CD14-positive monocyte (primary cell): ENCODE measurements at regions not wholly inside any gene's neighbourhood (a gene's known extent, or its start where the extent isn't known, plus 50 kb on each side); places are given as distances from the start of the nearest gene placed in this dataset.

Experiments
- DNase-seq, 3 donors: peaks; one replicate each; pipeline ENCODE4 v3.0.0-alpha.2; 2011 to 2022
- H2AFZ ChIP-seq: 2 replicates; pipeline ENCODE4 v1.6.0; 2012; ENCODE audit warnings: mild to moderate bottlenecking, low read depth, low read length, inconsistent platforms; ENCODE audit not compliant: insufficient read depth, poor library complexity, severe bottlenecking
- H3K27ac ChIP-seq, 2 donors: 1 replicate in 1 of 2; 2 replicates in 1 of 2; pipeline ENCODE4 v1.5.1; 2012 to 2013; ENCODE audit warnings: low read length in 2 of 2, control low read depth in 1 of 2, inconsistent platforms in 1 of 2, low read depth in 1 of 2, mild to moderate bottlenecking in 1 of 2
- H3K27me3 ChIP-seq, 2 donors: one replicate each; pipeline versions ENCODE4 v1.6.0 to v1.6.1; 2011 to 2013; ENCODE audit warnings: low read length in 2 of 2; ENCODE audit not compliant: control insufficient read depth in 2 of 2, insufficient read depth in 2 of 2
- H3K36me3 ChIP-seq, 2 donors: replicated peaks in 1 of 2; 1 replicate in 1 of 2; 2 replicates in 1 of 2; pipeline versions ENCODE4 v1.5.1 to v1.6.1; 2012 to 2013; ENCODE audit warnings: low read length in 2 of 2, control low read depth in 1 of 2, inconsistent platforms in 1 of 2, mild to moderate bottlenecking in 1 of 2; ENCODE audit not compliant: insufficient read depth in 2 of 2, control insufficient read depth in 1 of 2
- H3K4me1 ChIP-seq, 2 donors: 1 replicate in 1 of 2; 2 replicates in 1 of 2; pipeline versions ENCODE4 v1.5.1 to v1.6.1; 2012 to 2013; ENCODE audit warnings: low read length in 2 of 2, control low read depth in 1 of 2, inconsistent platforms in 1 of 2, mild to moderate bottlenecking in 1 of 2, moderate library complexity in 1 of 2; ENCODE audit not compliant: insufficient read depth in 2 of 2, control insufficient read depth in 1 of 2
- H3K4me2 ChIP-seq: replicated peaks from 2 replicates; pipeline ENCODE3; 2012; ENCODE audit warnings: low read length, moderate library complexity, mild to moderate bottlenecking; ENCODE audit not compliant: poor library complexity, severe bottlenecking; ENCODE audit errors: extremely low read depth
- H3K4me3 ChIP-seq, 3 experiments: fragments of 200-600 bp in 1 of 3; sonication (generic) in 1 of 3; replicated peaks in 1 of 3; 1 replicate in 2 of 3; 2 replicates in 1 of 3; pipeline ENCODE4 v1.5.1; 2011 to 2013; ENCODE audit warnings: low read length in 3 of 3, mild to moderate bottlenecking in 3 of 3, control low read depth in 2 of 3, low read depth in 2 of 3, inconsistent platforms in 1 of 3, moderate library complexity in 1 of 3
- H3K79me2 ChIP-seq: 2 replicates; pipeline ENCODE4 v1.6.0; 2012; ENCODE audit warnings: mild to moderate bottlenecking, control low read depth, inconsistent platforms, low read length, moderate library complexity; ENCODE audit not compliant: insufficient read depth
- H3K9ac ChIP-seq: 2 replicates; pipeline ENCODE4 v1.6.0; 2017; ENCODE audit warnings: low read length, mild to moderate bottlenecking; ENCODE audit not compliant: insufficient read depth, poor library complexity, severe bottlenecking
- H3K9me3 ChIP-seq, 2 donors: replicated peaks in 1 of 2; 1 replicate in 1 of 2; 2 replicates in 1 of 2; pipeline versions ENCODE4 v1.5.1 to v1.6.1; 2012 to 2013; ENCODE audit warnings: low read length in 2 of 2, control low read depth in 1 of 2; ENCODE audit not compliant: control insufficient read depth in 1 of 2, insufficient read depth in 1 of 2
- H4K20me1 ChIP-seq: 2 replicates; pipeline ENCODE4 v1.6.0; 2012; ENCODE audit warnings: mild to moderate bottlenecking, low read length, control low read depth, moderate library complexity; ENCODE audit not compliant: insufficient read depth
- H3K27ac Mint-ChIP-seq, 7 donors: one replicate each; pipeline ENCODE4 v1.8.0; 2020; ENCODE audit warnings: mild to moderate bottlenecking in 7 of 7, mixed read lengths in 7 of 7, moderate library complexity in 6 of 7, inconsistent platforms in 2 of 7
- H3K27me3 Mint-ChIP-seq, 3 donors: one replicate each; pipeline ENCODE4 v1.8.0; 2021 to 2022; ENCODE audit warnings: low read depth in 3 of 3, mild to moderate bottlenecking in 3 of 3, mixed read lengths in 3 of 3, moderate library complexity in 3 of 3, inconsistent platforms in 1 of 3
- H3K36me3 Mint-ChIP-seq, 2 donors: one replicate each; pipeline ENCODE4 v1.8.0; 2020; ENCODE audit warnings: mixed read lengths in 2 of 2, inconsistent platforms in 1 of 2, mild to moderate bottlenecking in 1 of 2
- H3K4me1 Mint-ChIP-seq: one replicate; pipeline ENCODE4 v1.8.0; 2020; ENCODE audit warnings: mild to moderate bottlenecking, mixed read lengths
- H3K4me3 Mint-ChIP-seq, 2 donors: one replicate each; pipeline ENCODE4 v1.8.0; 2020; ENCODE audit warnings: mild to moderate bottlenecking in 2 of 2, mixed read lengths in 2 of 2, moderate library complexity in 1 of 2
- H3K9me3 Mint-ChIP-seq, 7 donors: one replicate each; pipeline ENCODE4 v1.8.0; 2020 to 2022; ENCODE audit warnings: mixed read lengths in 7 of 7, mild to moderate bottlenecking in 6 of 7, moderate library complexity in 6 of 7, inconsistent platforms in 2 of 7
- WGBS: methylation state at CpG from one replicate; pipeline ENCODE4 v1.1.5; 2013; ENCODE audit warnings: missing lambda C conversion rate; ENCODE audit not compliant: insufficient coverage; 5-methylcytosine and 5-hydroxymethylcytosine counted together
- intact Hi-C, 2 donors: fragments of 100-400 bp; cut with micrococcal nuclease; formaldehyde crosslinking; loops; one replicate each; pipeline versions ENCODE4 v1.15.0 to v1.15.1; 2023
- TF ChIP-seq, protein P1 (sequence below): fragments of 200-600 bp; IDR thresholded peaks from one replicate; pipeline ENCODE4 v1.8.0; 2022; ENCODE audit warnings: antibody characterized with exemption, mild to moderate bottlenecking

DNA sequence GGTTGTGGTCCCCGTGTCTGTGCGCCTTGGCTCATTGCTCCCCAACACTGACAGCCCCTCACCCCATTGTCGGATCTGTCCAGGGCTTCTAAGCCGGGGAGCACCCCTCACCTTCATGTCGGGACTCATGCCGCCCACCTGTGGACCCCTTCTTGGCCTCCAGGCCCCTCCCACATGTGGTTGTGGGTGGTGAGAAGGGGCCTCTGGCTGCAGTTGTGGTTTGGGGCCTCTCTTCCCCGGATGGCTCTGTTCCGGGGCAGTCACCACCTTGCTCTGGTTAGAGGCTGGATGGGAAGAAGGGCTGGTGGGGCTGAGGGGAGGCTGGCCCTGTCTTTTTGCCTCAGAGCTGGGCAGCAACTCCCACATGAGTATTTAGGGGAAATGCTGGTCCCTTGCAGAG lies 158.6 kb upstream of the C1orf174 start:
- H4K20me1 ChIP-seq, result no peaks in the 10 kb centered on the region
- H3K4me1 ChIP-seq, result no peaks in the 10 kb centered on the region
- Mint-ChIP-seq H3K4me3 (no peak overlapping the region), H3K27me3 (peaks cover 0 to 7% (median 2%) of the 10 kb centered on the region in 3 donors), H3K27ac (no peak overlapping the region), H3K36me3 (no peaks in the 10 kb centered on the region), H3K4me1 (no peaks in the 10 kb centered on the region), H3K9me3 (peaks cover 0 to 12% (median 8%) of the 10 kb centered on the region in 7 donors)
- WGBS, result 52% methylated on average over 6 of the region's 8 CpGs
- no peaks in the 10 kb centered on the region for H3K27me3 ChIP-seq
- DNase-seq, result no peak
- H3K4me3 ChIP-seq, result no peak overlapping the region
- no peak overlapping the region for H3K4me2 ChIP-seq
- intact Hi-C loops, result no loop called here
- H3K9ac ChIP-seq, result no peak overlapping the region
- TF ChIP-seq, protein P1, sequence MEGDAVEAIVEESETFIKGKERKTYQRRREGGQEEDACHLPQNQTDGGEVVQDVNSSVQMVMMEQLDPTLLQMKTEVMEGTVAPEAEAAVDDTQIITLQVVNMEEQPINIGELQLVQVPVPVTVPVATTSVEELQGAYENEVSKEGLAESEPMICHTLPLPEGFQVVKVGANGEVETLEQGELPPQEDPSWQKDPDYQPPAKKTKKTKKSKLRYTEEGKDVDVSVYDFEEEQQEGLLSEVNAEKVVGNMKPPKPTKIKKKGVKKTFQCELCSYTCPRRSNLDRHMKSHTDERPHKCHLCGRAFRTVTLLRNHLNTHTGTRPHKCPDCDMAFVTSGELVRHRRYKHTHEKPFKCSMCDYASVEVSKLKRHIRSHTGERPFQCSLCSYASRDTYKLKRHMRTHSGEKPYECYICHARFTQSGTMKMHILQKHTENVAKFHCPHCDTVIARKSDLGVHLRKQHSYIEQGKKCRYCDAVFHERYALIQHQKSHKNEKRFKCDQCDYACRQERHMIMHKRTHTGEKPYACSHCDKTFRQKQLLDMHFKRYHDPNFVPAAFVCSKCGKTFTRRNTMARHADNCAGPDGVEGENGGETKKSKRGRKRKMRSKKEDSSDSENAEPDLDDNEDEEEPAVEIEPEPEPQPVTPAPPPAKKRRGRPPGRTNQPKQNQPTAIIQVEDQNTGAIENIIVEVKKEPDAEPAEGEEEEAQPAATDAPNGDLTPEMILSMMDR, result no peak
- H2AFZ ChIP-seq, result no peak overlapping the region
- peaks cover 0 to 7% of the 10 kb centered on the region in 2 donors for H3K9me3 ChIP-seq
- H3K79me2 ChIP-seq, result no peaks in the 10 kb centered on the region
- no peaks in the 10 kb centered on the region for H3K36me3 ChIP-seq
- no peak overlapping the region for H3K27ac ChIP-seq

DNA sequence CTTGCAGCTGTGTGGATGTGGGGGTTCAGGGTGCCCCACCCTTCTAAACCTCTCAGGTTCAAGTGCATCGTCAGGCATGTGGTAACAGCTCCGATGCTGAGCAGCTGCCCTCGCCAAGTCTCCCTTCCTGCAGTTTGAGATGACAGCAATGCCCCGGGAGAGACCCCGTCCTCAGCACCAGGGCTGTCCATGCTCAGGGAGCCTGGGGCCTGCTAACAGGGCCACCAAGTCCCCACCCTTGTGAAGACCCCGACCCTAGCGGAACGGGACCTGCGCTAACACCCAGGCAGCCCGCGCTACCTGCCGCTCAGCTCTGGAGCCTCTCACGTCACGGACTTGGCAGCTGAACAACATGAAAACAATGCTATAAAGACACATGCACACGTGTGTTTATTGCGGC lies 159.2 kb upstream of the C1orf174 start:
- H3K4me1 Mint-ChIP-seq, result no peaks in the 10 kb centered on the region
- intact Hi-C loops, result no loop called here
- Histone ChIP-seq H3K9ac (no peak overlapping the region), H3K4me1 (no peaks in the 10 kb centered on the region), H3K36me3 (no peaks in the 10 kb centered on the region), H3K4me2 (no peak overlapping the region), H3K27me3 (no peaks in the 10 kb centered on the region), H3K79me2 (no peaks in the 10 kb centered on the region), H3K27ac (no peak overlapping the region), H3K4me3 (no peak overlapping the region), H4K20me1 (no peaks in the 10 kb centered on the region), H3K9me3 (peaks cover 0 to 11% of the 10 kb centered on the region in 2 donors), H2AFZ (no peak overlapping the region)
- TF ChIP-seq, protein P1, result no peak
- no peak overlapping the region for H3K27ac Mint-ChIP-seq
- peaks cover 0 to 12% (median 8%) of the 10 kb centered on the region in 7 donors for H3K9me3 Mint-ChIP-seq
- 97% methylated on average over 5 of the region's 16 CpGs for WGBS
- H3K36me3 Mint-ChIP-seq, result no peaks in the 10 kb centered on the region
- no peak for DNase-seq
- peaks cover 0 to 5% (median 2%) of the 10 kb centered on the region in 3 donors for H3K27me3 Mint-ChIP-seq
- no peak overlapping the region for H3K4me3 Mint-ChIP-seq
